BLaER1 treated with 17β-estradiol and CSF1 and Interleukin-3, amounts not matched to agents 10 nM and 100 nM (cell line): ENCODE measurements at regions not wholly inside any gene's neighbourhood (a gene's known extent, or its start where the extent isn't known, plus 50 kb on each side); places are given as distances from the start of the nearest gene placed in this dataset.

Source experiments
- H3K27ac ChIP-seq, 11 experiments: shearing (Covaris generic); formaldehyde crosslinking; 2 replicates each; pipeline ENCODE4 v1.8.1; 2022
- H3K27me3 ChIP-seq, 11 experiments: shearing (Covaris generic); formaldehyde crosslinking; 2 replicates each; pipeline ENCODE4 v1.8.1; 2022
- H3K36me3 ChIP-seq, 11 experiments: shearing (Covaris generic); formaldehyde crosslinking; 2 replicates each; pipeline ENCODE4 v1.8.1; 2022
- H3K4me1 ChIP-seq, 10 experiments: shearing (Covaris generic); formaldehyde crosslinking; 2 replicates each; pipeline ENCODE4 v1.8.1; 2022
- H3K4me2 ChIP-seq, 11 experiments: shearing (Covaris generic); formaldehyde crosslinking; 2 replicates each; pipeline ENCODE4 v1.8.1; 2022
- H3K4me3 ChIP-seq, 10 experiments: shearing (Covaris generic); formaldehyde crosslinking; 2 replicates each; pipeline ENCODE4 v1.8.1; 2022
- H3K9ac ChIP-seq, 11 experiments: shearing (Covaris generic); formaldehyde crosslinking; 2 replicates each; pipeline ENCODE4 v1.8.1; 2022
- H3K9me3 ChIP-seq, 11 experiments: shearing (Covaris generic); formaldehyde crosslinking; replicated peaks in 1 of 11; 2 replicates each; pipeline ENCODE4 v1.8.1; 2022
- H4K20me1 ChIP-seq, 11 experiments: shearing (Covaris generic); formaldehyde crosslinking; 2 replicates each; pipeline ENCODE4 v1.8.1; 2022
- Cebpa-rat ChIP-seq, 11 experiments: shearing (Covaris generic); IDR thresholded peaks; 2 replicates each; pipeline ENCODE4 v1.8.1; 2022

- Histone ChIP-seq H3K27ac (peak overlapping the region in 4 of 11 experiments; percentile 37 to 94 (median 66); a peak in 8 of 22 replicates), H3K9ac (no peak overlapping the region), H3K36me3 (no peaks in the 10 kb centered on the region), H3K4me1 (peaks cover 11 to 97% (median 80%) of the 10 kb centered on the region in 10 experiments), H3K4me2 (peak overlapping the region in 8 of 11 experiments; percentile 3 to 88 (median 64); a peak in 14 of 22 replicates), H4K20me1 (no peaks in the 10 kb centered on the region), H3K4me3 (no peak overlapping the region), H3K9me3 (no peaks in the 10 kb centered on the region; a peak in 1 of 22 replicates), H3K27me3 (no peaks in the 10 kb centered on the region)
- no peak for TF ChIP-seq Cebpa-rat (IDR thresholded peaks at IDR 0.05)
Measured at GRCh38 chr1:221881805-221882581, 140.1 kb upstream of the DUSP10 start.

GRCh38 chr1:221880182-221880581 is 138.3 kb upstream of the DUSP10 start:
- Histone ChIP-seq H3K4me2 (peak overlapping the region in 6 of 11 experiments; percentile 55 to 88 (median 76); a peak in 8 of 22 replicates), H3K4me1 (peaks cover 11 to 100% (median 86%) of the 10 kb centered on the region in 10 experiments)

GRCh38 chr1:221878134-221878533 is 136.2 kb upstream of the DUSP10 start:
- TF ChIP-seq Cebpa-rat (IDR thresholded peaks at IDR 0.05), result no peak
- H3K9ac ChIP-seq, result peak overlapping the region in 4 of 11 experiments; percentile 43 to 83 (median 74); a peak in 8 of 22 replicates
- peaks cover 29 to 100% (median 94%) of the 10 kb centered on the region in 10 experiments for H3K4me1 ChIP-seq
- no peaks in the 10 kb centered on the region for H3K9me3 ChIP-seq
- H3K4me2 ChIP-seq, result peak overlapping the region; percentile 32 to 88 (median 75); a peak in 20 of 22 replicates
- H3K27ac ChIP-seq, result peak overlapping the region in 6 of 11 experiments; percentile 49 to 94 (median 84); a peak in 12 of 22 replicates
- H3K36me3 ChIP-seq, result no peaks in the 10 kb centered on the region
- H3K4me3 ChIP-seq, result no peak overlapping the region; a peak in 1 of 20 replicates
- H4K20me1 ChIP-seq, result no peaks in the 10 kb centered on the region
- H3K27me3 ChIP-seq, result no peaks in the 10 kb centered on the region

More at GRCh38 chr1:221880182-221880581, 138.3 kb upstream of the DUSP10 start:
- Histone ChIP-seq H3K4me3 (no peak overlapping the region), H3K9ac (no peak overlapping the region), H3K9me3 (no peaks in the 10 kb centered on the region; a peak in 1 of 22 replicates), H3K27ac (peak overlapping the region in 4 of 11 experiments; percentile 22 to 94 (median 87); a peak in 6 of 22 replicates), H4K20me1 (no peaks in the 10 kb centered on the region), H3K27me3 (no peaks in the 10 kb centered on the region), H3K36me3 (no peaks in the 10 kb centered on the region)
- no peak for TF ChIP-seq Cebpa-rat (IDR thresholded peaks at IDR 0.05)

GRCh38 chr1:221877311-221877710 is 135.4 kb upstream of the DUSP10 start:
- H3K36me3 ChIP-seq, result no peaks in the 10 kb centered on the region
- H4K20me1 ChIP-seq, result no peaks in the 10 kb centered on the region
- peak overlapping the region in 6 of 11 experiments; percentile 46 to 83 (median 68); a peak in 12 of 22 replicates for H3K9ac ChIP-seq
- peak overlapping the region in 9 of 11 experiments; percentile 46 to 88 (median 82); a peak in 19 of 22 replicates for H3K4me2 ChIP-seq
- peaks cover 29 to 100% (median 92%) of the 10 kb centered on the region in 10 experiments for H3K4me1 ChIP-seq
- H3K27ac ChIP-seq, result peak overlapping the region in 7 of 11 experiments; percentile 41 to 94 (median 83); a peak in 14 of 22 replicates
- no peaks in the 10 kb centered on the region for H3K9me3 ChIP-seq
- peak overlapping the region in 5 of 10 experiments; percentile 9 to 49 (median 19); a peak in 6 of 20 replicates for H3K4me3 ChIP-seq
- TF ChIP-seq Cebpa-rat (IDR thresholded peaks at IDR 0.05), result peak in 1 of 11 experiments; percentile 63; a peak in 1 of 22 replicates
- no peaks in the 10 kb centered on the region for H3K27me3 ChIP-seq

GRCh38 chr1:221875004-221875330 is 133.1 kb upstream of the DUSP10 start:
- Histone ChIP-seq H3K27me3 (no peaks in the 10 kb centered on the region), H3K4me3 (no peak overlapping the region), H3K9me3 (no peaks in the 10 kb centered on the region), H4K20me1 (no peaks in the 10 kb centered on the region), H3K36me3 (no peaks in the 10 kb centered on the region), H3K4me1 (peaks cover 29 to 77% (median 70%) of the 10 kb centered on the region in 10 experiments), H3K27ac (peak overlapping the region in 7 of 11 experiments; percentile 17 to 94 (median 83); a peak in 13 of 22 replicates), H3K9ac (peak overlapping the region in 1 of 11 experiments; percentile 39; a peak in 1 of 22 replicates), H3K4me2 (peak overlapping the region in 8 of 11 experiments; percentile 33 to 88 (median 82); a peak in 13 of 22 replicates)
- no peak for TF ChIP-seq Cebpa-rat (IDR thresholded peaks at IDR 0.05)

GRCh38 chr1:221874285-221875003 is 132.6 kb upstream of the DUSP10 start:
- Histone ChIP-seq H3K27ac (peak overlapping the region in 9 of 11 experiments; percentile 10 to 94 (median 74); a peak in 15 of 22 replicates), H3K4me1 (peaks cover 29 to 71% (median 67%) of the 10 kb centered on the region in 10 experiments), H3K4me3 (no peak overlapping the region), H3K27me3 (no peaks in the 10 kb centered on the region), H3K9me3 (no peaks in the 10 kb centered on the region), H3K4me2 (peak overlapping the region; percentile 33 to 88 (median 76); a peak in 20 of 22 replicates), H3K36me3 (no peaks in the 10 kb centered on the region), H4K20me1 (no peaks in the 10 kb centered on the region), H3K9ac (peak overlapping the region in 1 of 11 experiments; percentile 39; a peak in 1 of 22 replicates)
- no peak for TF ChIP-seq Cebpa-rat (IDR thresholded peaks at IDR 0.05)

- Histone ChIP-seq H3K27me3 (no peaks in the 10 kb centered on the region), H3K4me2 (peak overlapping the region; percentile 33 to 88 (median 76); a peak in 20 of 22 replicates), H3K27ac (peak overlapping the region in 8 of 11 experiments; percentile 17 to 94 (median 78); a peak in 14 of 22 replicates), H3K4me1 (peaks cover 23 to 64% (median 59%) of the 10 kb centered on the region in 10 experiments), H3K4me3 (no peak overlapping the region), H4K20me1 (no peaks in the 10 kb centered on the region), H3K36me3 (no peaks in the 10 kb centered on the region), H3K9me3 (no peaks in the 10 kb centered on the region), H3K9ac (peak overlapping the region in 1 of 11 experiments; percentile 39; a peak in 1 of 22 replicates)
- TF ChIP-seq Cebpa-rat (IDR thresholded peaks at IDR 0.05), result no peak
Measured at GRCh38 chr1:221873673-221874072, 131.8 kb upstream of the DUSP10 start.

GRCh38 chr1:221871056-221871455 is 129.2 kb upstream of the DUSP10 start:
- Histone ChIP-seq H3K4me1 (peaks cover 16 to 38% (median 34%) of the 10 kb centered on the region in 10 experiments), H3K4me2 (no peak overlapping the region), H3K36me3 (no peaks in the 10 kb centered on the region), H3K27ac (no peak overlapping the region), H3K9me3 (no peaks in the 10 kb centered on the region), H3K9ac (no peak overlapping the region), H4K20me1 (no peaks in the 10 kb centered on the region), H3K4me3 (no peak overlapping the region), H3K27me3 (no peaks in the 10 kb centered on the region)
- TF ChIP-seq Cebpa-rat (IDR thresholded peaks at IDR 0.05), result no peak
